Small intestine (tissue), 7 donors: ENCODE measurements at regions not wholly inside any gene's neighbourhood (a gene's known extent, or its start where the extent isn't known, plus 50 kb on each side); places are given as distances from the start of the nearest gene placed in this dataset.
A peak's percentile ranks its signal among the peaks of the same experiment; 100 is the strongest.

Experiments
- DNase-seq, 2 donors: peaks; one replicate each; pipeline versions ENCODE4 v3.0.0 to v3.0.0-alpha.2; 2013
- FAIRE-seq: peaks from 2 replicates; lab custom pipeline; 2012; peaks lifted over from hg19 to GRCh38; lab: Jason Lieb, UNC
- H3K27ac ChIP-seq, 3 donors: one replicate each; pipeline ENCODE4 v1.5.1; 2013; ENCODE audit warnings: low read length in 2 of 3, mild to moderate bottlenecking in 2 of 3, control low read depth in 1 of 3, inconsistent platforms in 1 of 3, low read depth in 1 of 3, moderate library complexity in 1 of 3
- H3K27me3 ChIP-seq, 3 donors: one replicate each; pipeline ENCODE4 v1.6.1; 2013; ENCODE audit warnings: low read length in 3 of 3, inconsistent platforms in 1 of 3; ENCODE audit not compliant: control insufficient read depth in 3 of 3, insufficient read depth in 3 of 3
- H3K36me3 ChIP-seq, 3 donors: one replicate each; pipeline ENCODE4 v1.6.1; 2013; ENCODE audit warnings: low read length in 3 of 3, inconsistent platforms in 1 of 3, low read depth in 1 of 3, mild to moderate bottlenecking in 1 of 3, moderate library complexity in 1 of 3; ENCODE audit not compliant: control insufficient read depth in 3 of 3, insufficient read depth in 2 of 3
- H3K4me1 ChIP-seq, 3 donors: one replicate each; pipeline ENCODE4 v1.6.1; 2013; ENCODE audit warnings: low read length in 2 of 3, inconsistent platforms in 1 of 3, low read depth in 1 of 3, mild to moderate bottlenecking in 1 of 3, moderate library complexity in 1 of 3; ENCODE audit not compliant: control insufficient read depth in 3 of 3, insufficient read depth in 2 of 3
- H3K4me3 ChIP-seq, 3 donors: one replicate each; pipeline ENCODE4 v1.5.1; 2013; ENCODE audit warnings: low read length in 3 of 3, control low read depth in 1 of 3, inconsistent platforms in 1 of 3, low read depth in 1 of 3, mild to moderate bottlenecking in 1 of 3, moderate library complexity in 1 of 3
- H3K9me3 ChIP-seq, 2 donors: one replicate each; pipeline ENCODE4 v1.6.1; 2013; ENCODE audit warnings: low read depth in 1 of 2, low read length in 1 of 2; ENCODE audit not compliant: control insufficient read depth in 2 of 2, insufficient read depth in 1 of 2
- WGBS, 3 donors: extraction: QIAGEN DNeasy Blood & Tissue Kit; methylation state at CpG; one replicate each; pipeline ENCODE4 v1.1.7; 2013; 5-methylcytosine and 5-hydroxymethylcytosine counted together
- donor health status: healthy with polysubstance abuse.
- donor health status: control.
- donor health status: control.
- donor health status: Bipolar disorder and iron deficiency.
- donor health status: healthy.

- Histone ChIP-seq H3K9me3 (no peaks in the 10 kb centered on the region), H3K27ac (no peak overlapping the region), H3K4me1 (no peaks in the 10 kb centered on the region), H3K4me3 (no peak overlapping the region), H3K36me3 (no peaks in the 10 kb centered on the region), H3K27me3 (no peaks in the 10 kb centered on the region)
- WGBS, 3 donors, result 5 to 6% (median 5%) methylated on average over 2 of the region's 2 CpGs
- DNase-seq, result peak; percentile 38 to 53
- peak; percentile 65 for FAIRE-seq
These were observed 520.8 kb downstream of the EPM2A start for GRCh38 chr6:145214570-145214969.

- 80 to 90% (median 84%) methylated on average over 3 of the region's 3 CpGs for WGBS, 3 donors
- DNase-seq, result no peak
- no peaks in the 10 kb centered on the region for H3K27me3 ChIP-seq
- no peaks in the 10 kb centered on the region for H3K4me1 ChIP-seq
- H3K36me3 ChIP-seq, result no peaks in the 10 kb centered on the region
- no peaks in the 10 kb centered on the region for H3K9me3 ChIP-seq
- FAIRE-seq, result no peak
- H3K27ac ChIP-seq, result no peak overlapping the region
- no peak overlapping the region for H3K4me3 ChIP-seq
These were observed 510.9 kb downstream of the EPM2A start for GRCh38 chr6:145224450-145224849.

DNA sequence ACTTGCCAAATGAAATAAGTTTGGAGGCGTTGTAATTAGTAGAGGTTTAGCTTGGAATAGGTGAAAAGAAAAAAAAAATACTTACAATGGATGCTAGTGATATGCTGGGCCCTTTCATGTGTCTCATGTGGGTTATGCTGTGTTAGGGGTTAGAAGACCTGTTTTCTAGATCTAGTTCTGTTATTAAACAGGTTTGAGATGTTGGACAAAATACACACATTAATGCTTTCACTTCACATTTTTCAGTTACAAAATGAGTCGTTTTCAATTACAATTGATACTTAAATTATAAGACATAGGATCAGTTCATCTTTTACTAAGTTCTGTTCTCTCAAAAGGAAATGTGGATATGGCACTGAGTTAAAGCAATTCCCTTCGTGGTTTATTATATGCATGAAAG lies 509.8 kb downstream of the EPM2A start:
- Histone ChIP-seq H3K36me3 (no peaks in the 10 kb centered on the region), H3K9me3 (no peaks in the 10 kb centered on the region), H3K4me3 (no peak overlapping the region), H3K27ac (no peak overlapping the region), H3K4me1 (no peaks in the 10 kb centered on the region), H3K27me3 (no peaks in the 10 kb centered on the region)
- 74 to 90% (median 82%) methylated on average over 3 of the region's 3 CpGs for WGBS, 3 donors
- FAIRE-seq, result no peak
- DNase-seq, result no peak

DNA sequence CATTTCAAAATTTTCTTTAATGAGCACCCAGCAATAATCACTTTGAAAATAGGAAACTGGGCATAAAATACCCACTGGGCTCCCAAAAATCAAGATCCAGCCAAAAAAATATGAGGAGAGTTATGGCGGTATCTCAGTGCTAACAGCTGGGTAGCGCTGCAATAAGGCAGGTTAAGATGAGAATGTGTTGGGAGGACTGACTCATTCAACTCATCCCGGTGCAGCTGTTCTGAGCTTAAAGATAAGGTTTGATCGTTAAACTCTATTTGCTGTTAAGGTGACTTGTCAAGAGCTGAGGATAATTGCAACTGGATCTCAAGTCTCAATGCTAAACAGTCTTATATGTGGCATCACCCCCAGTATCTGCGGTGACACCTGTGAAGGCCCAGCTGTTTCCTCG lies 507.7 kb downstream of the EPM2A start:
- no peak for FAIRE-seq
- WGBS, 3 donors, result 66 to 85% (median 67%) methylated on average over 6 of the region's 6 CpGs

GRCh38 chr6:145228962-145229582 lies 506.2 kb downstream of the EPM2A start:
- DNase-seq (no peak), FAIRE-seq (no peak)
- Histone ChIP-seq H3K9me3 (no peaks in the 10 kb centered on the region), H3K27ac (no peak overlapping the region), H3K36me3 (no peaks in the 10 kb centered on the region), H3K4me3 (no peak overlapping the region), H3K27me3 (no peaks in the 10 kb centered on the region), H3K4me1 (no peaks in the 10 kb centered on the region)
- 91 to 95% (median 94%) methylated on average over 3 of the region's 3 CpGs for WGBS, 3 donors

More for the DNA sequence above, 507.7 kb downstream of the EPM2A start:
- no peak overlapping the region for H3K27ac ChIP-seq
- DNase-seq, result no peak
- H3K27me3 ChIP-seq, result no peaks in the 10 kb centered on the region
- no peaks in the 10 kb centered on the region for H3K4me1 ChIP-seq
- H3K9me3 ChIP-seq, result no peaks in the 10 kb centered on the region
- H3K4me3 ChIP-seq, result no peak overlapping the region
- no peaks in the 10 kb centered on the region for H3K36me3 ChIP-seq

- no peak overlapping the region for H3K27ac ChIP-seq
- H3K9me3 ChIP-seq, result no peaks in the 10 kb centered on the region
- 71 to 83% (median 78%) methylated on average over 2 of the region's 2 CpGs for WGBS, 3 donors
- no peak for DNase-seq
- H3K27me3 ChIP-seq, result no peaks in the 10 kb centered on the region
- no peak overlapping the region for H3K4me3 ChIP-seq
- FAIRE-seq, result no peak
- H3K4me1 ChIP-seq, result no peaks in the 10 kb centered on the region
- no peaks in the 10 kb centered on the region for H3K36me3 ChIP-seq
These were observed 501.4 kb downstream of the EPM2A start for GRCh38 chr6:145233955-145234354.

GRCh38 chr6:145235207-145235606 lies 500.1 kb downstream of the EPM2A start:
- Histone ChIP-seq H3K4me1 (no peaks in the 10 kb centered on the region), H3K27ac (no peak overlapping the region), H3K27me3 (no peaks in the 10 kb centered on the region), H3K4me3 (no peak overlapping the region), H3K9me3 (no peaks in the 10 kb centered on the region), H3K36me3 (no peaks in the 10 kb centered on the region)
- no peak for DNase-seq
- no peak for FAIRE-seq
- 98 to 100% (median 100%) methylated on average over 1 of the region's 1 CpG for WGBS, 3 donors

- no peaks in the 10 kb centered on the region for H3K4me1 ChIP-seq
- H3K27me3 ChIP-seq, result no peaks in the 10 kb centered on the region
- DNase-seq, result no peak
- H3K4me3 ChIP-seq, result no peak overlapping the region
- no peaks in the 10 kb centered on the region for H3K9me3 ChIP-seq
- no peak for FAIRE-seq
- no peaks in the 10 kb centered on the region for H3K36me3 ChIP-seq
- no peak overlapping the region for H3K27ac ChIP-seq
These were observed 496.5 kb downstream of the EPM2A start for GRCh38 chr6:145238787-145239186.

DNA sequence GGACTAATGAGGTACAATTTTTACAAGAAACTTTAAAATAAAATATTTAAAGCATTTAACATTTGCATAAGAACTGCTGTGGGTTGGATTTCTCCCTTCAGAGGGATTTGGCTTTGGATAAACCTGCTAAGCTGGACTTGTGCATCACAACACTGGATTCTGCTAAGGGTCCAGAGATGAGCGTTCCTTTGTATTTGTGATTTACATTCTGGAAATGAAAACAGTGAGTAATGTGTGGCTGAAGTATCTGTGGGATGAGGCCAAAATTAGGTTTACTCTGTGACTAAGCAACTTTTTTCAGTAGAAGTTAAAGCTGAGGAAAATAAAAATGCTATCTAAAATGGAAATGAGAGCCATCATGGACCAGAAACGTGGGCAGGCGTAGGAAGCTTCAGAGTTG lies 494.3 kb downstream of the EPM2A start:
- no peak for FAIRE-seq
- no peak overlapping the region for H3K27ac ChIP-seq
- no peaks in the 10 kb centered on the region for H3K4me1 ChIP-seq
- DNase-seq, result no peak
- no peaks in the 10 kb centered on the region for H3K27me3 ChIP-seq
- no peak overlapping the region for H3K4me3 ChIP-seq
- no peaks in the 10 kb centered on the region for H3K36me3 ChIP-seq
- H3K9me3 ChIP-seq, result no peaks in the 10 kb centered on the region
- WGBS, 3 donors, result 70 to 86% (median 79%) methylated on average over 3 of the region's 3 CpGs
